Natural killer cell treated with Interleukin-12 subunit alpha and Interleukin-12 subunit beta and Interleukin-15 and Interleukin-18, amount 100 ng/mL, for 72 hours (primary cell): ENCODE measurements at regions not wholly inside any gene's neighbourhood (a gene's known extent, or its start where the extent isn't known, plus 50 kb on each side); places are given as distances from the start of the nearest gene placed in this dataset.

Experiments
- ATAC-seq, 2 donors: fragments of 150-1000 bp; cut with Tn5 transposase in 1 of 2; sonication (Bioruptor Pico), chemical (Tn5 transposase) in 1 of 2; 2 replicates each; pipeline ENCODE4 v1.10.0; 2021
- DNase-seq: peaks from one replicate; pipeline ENCODE4 v3.0.0; 2022; ENCODE audit warnings: low spot score
- H3K27ac Mint-ChIP-seq, 2 donors: 1 replicate in 1 of 2; 2 replicates in 1 of 2; pipeline ENCODE4 v1.8.0; 2022; ENCODE audit warnings: mixed read lengths in 2 of 2, mild to moderate bottlenecking in 1 of 2, moderate library complexity in 1 of 2
- H3K27me3 Mint-ChIP-seq, 2 donors: 1 replicate in 1 of 2; 2 replicates in 1 of 2; pipeline ENCODE4 v1.8.0; 2022; ENCODE audit warnings: mixed read lengths in 2 of 2
- H3K36me3 Mint-ChIP-seq: one replicate; pipeline ENCODE4 v1.8.0; 2022; ENCODE audit warnings: mixed read lengths
- H3K4me1 Mint-ChIP-seq, 2 donors: 1 replicate in 1 of 2; 2 replicates in 1 of 2; pipeline ENCODE4 v1.8.0; 2022; ENCODE audit warnings: low read depth in 2 of 2, mixed read lengths in 2 of 2, mild to moderate bottlenecking in 1 of 2
- H3K4me3 Mint-ChIP-seq: one replicate; pipeline ENCODE4 v1.8.0; 2022; ENCODE audit warnings: mixed read lengths
- H3K9me3 Mint-ChIP-seq: 2 replicates; pipeline ENCODE4 v1.8.0; 2022; ENCODE audit warnings: mixed read lengths

GRCh38 chr2:195317550-195317949, 339.5 kb upstream of the SLC39A10 start:
- Mint-ChIP-seq H3K27ac (no peak overlapping the region), H3K27me3 (no peaks in the 10 kb centered on the region), H3K4me3 (no peak overlapping the region), H3K9me3 (no peaks in the 10 kb centered on the region), H3K36me3 (no peaks in the 10 kb centered on the region), H3K4me1 (peaks cover 3 to 5% of the 10 kb centered on the region in 2 donors)
- no peak for DNase-seq
- ATAC-seq, result no peak

GRCh38 chr2:195316486-195316885, 340.5 kb upstream of the SLC39A10 start:
- no peak for ATAC-seq
- H3K27ac Mint-ChIP-seq, result no peak overlapping the region
- H3K9me3 Mint-ChIP-seq, result no peaks in the 10 kb centered on the region

GRCh38 chr2:195313962-195314361, 343.1 kb upstream of the SLC39A10 start:
- DNase-seq, result no peak
- H3K9me3 Mint-ChIP-seq, result no peaks in the 10 kb centered on the region

More at GRCh38 chr2:195316486-195316885, 340.5 kb upstream of the SLC39A10 start:
- Mint-ChIP-seq H3K27me3 (peaks cover 2 to 4% of the 10 kb centered on the region in 2 donors), H3K4me1 (peaks cover 3 to 5% of the 10 kb centered on the region in 2 donors), H3K4me3 (no peak overlapping the region), H3K36me3 (no peaks in the 10 kb centered on the region)
- DNase-seq, result no peak

GRCh38 chr2:195312662-195313061, 344.4 kb upstream of the SLC39A10 start:
- ATAC-seq, result no peak
- DNase-seq, result no peak
- no peak overlapping the region for H3K27ac Mint-ChIP-seq
- H3K4me1 Mint-ChIP-seq, result no peaks in the 10 kb centered on the region
- no peaks in the 10 kb centered on the region for H3K36me3 Mint-ChIP-seq
- no peak overlapping the region for H3K4me3 Mint-ChIP-seq
- H3K9me3 Mint-ChIP-seq, result no peaks in the 10 kb centered on the region
- H3K27me3 Mint-ChIP-seq, result peaks cover 4 to 7% of the 10 kb centered on the region in 2 donors

More at GRCh38 chr2:195313962-195314361, 343.1 kb upstream of the SLC39A10 start:
- Mint-ChIP-seq H3K4me3 (no peak overlapping the region), H3K4me1 (no peaks in the 10 kb centered on the region), H3K36me3 (no peaks in the 10 kb centered on the region), H3K27me3 (peaks cover 4 to 7% of the 10 kb centered on the region in 2 donors), H3K27ac (no peak overlapping the region)
- no peak for ATAC-seq

- Mint-ChIP-seq H3K4me3 (no peak overlapping the region), H3K4me1 (no peaks in the 10 kb centered on the region), H3K27me3 (peaks cover 7 to 18% of the 10 kb centered on the region in 2 donors), H3K9me3 (no peaks in the 10 kb centered on the region), H3K36me3 (no peaks in the 10 kb centered on the region), H3K27ac (no peak overlapping the region)
- ATAC-seq, result no peak
- no peak for DNase-seq
Measured at GRCh38 chr2:195308163-195308562, 348.9 kb upstream of the SLC39A10 start.

GRCh38 chr2:195307751-195308150, 349.3 kb upstream of the SLC39A10 start:
- H3K4me1 Mint-ChIP-seq, result no peaks in the 10 kb centered on the region

GRCh38 chr2:195304310-195304709, 352.7 kb upstream of the SLC39A10 start:
- Mint-ChIP-seq H3K9me3 (no peaks in the 10 kb centered on the region), H3K27me3 (peaks cover 4 to 14% of the 10 kb centered on the region in 2 donors), H3K36me3 (no peaks in the 10 kb centered on the region), H3K4me1 (no peaks in the 10 kb centered on the region), H3K4me3 (no peak overlapping the region), H3K27ac (no peak overlapping the region)
- DNase-seq (no peak), ATAC-seq (no peak)

More at GRCh38 chr2:195307751-195308150, 349.3 kb upstream of the SLC39A10 start:
- no peak for DNase-seq
- Mint-ChIP-seq H3K4me3 (no peak overlapping the region), H3K27me3 (peaks cover 7 to 18% of the 10 kb centered on the region in 2 donors), H3K36me3 (no peaks in the 10 kb centered on the region), H3K9me3 (no peaks in the 10 kb centered on the region), H3K27ac (no peak overlapping the region)
- ATAC-seq, result no peak

GRCh38 chr2:195300631-195301030, 356.4 kb upstream of the SLC39A10 start:
- Mint-ChIP-seq H3K9me3 (no peaks in the 10 kb centered on the region), H3K4me1 (no peaks in the 10 kb centered on the region), H3K27ac (no peak overlapping the region), H3K36me3 (no peaks in the 10 kb centered on the region), H3K27me3 (peaks cover 0 to 12% of the 10 kb centered on the region in 2 donors), H3K4me3 (no peak overlapping the region)
- DNase-seq (no peak), ATAC-seq (no peak)

GRCh38 chr2:195299600-195299999, 357.4 kb upstream of the SLC39A10 start:
- H3K27ac Mint-ChIP-seq, result no peak overlapping the region
- peaks cover 0 to 12% of the 10 kb centered on the region in 2 donors for H3K27me3 Mint-ChIP-seq
- no peaks in the 10 kb centered on the region for H3K4me1 Mint-ChIP-seq

GRCh38 chr2:195296490-195296889, 360.5 kb upstream of the SLC39A10 start:
- Mint-ChIP-seq H3K27me3 (peaks cover 4 to 25% of the 10 kb centered on the region in 2 donors), H3K9me3 (peaks cover 3% of the 10 kb centered on the region), H3K4me3 (no peak overlapping the region), H3K4me1 (no peaks in the 10 kb centered on the region), H3K27ac (no peak overlapping the region), H3K36me3 (peaks cover 4% of the 10 kb centered on the region)
- ATAC-seq, result no peak
- no peak for DNase-seq

More at GRCh38 chr2:195299600-195299999, 357.4 kb upstream of the SLC39A10 start:
- no peaks in the 10 kb centered on the region for H3K9me3 Mint-ChIP-seq
- DNase-seq (no peak), ATAC-seq (no peak)
- H3K4me3 Mint-ChIP-seq, result no peak overlapping the region
- no peaks in the 10 kb centered on the region for H3K36me3 Mint-ChIP-seq

- Mint-ChIP-seq H3K4me1 (no peaks in the 10 kb centered on the region), H3K27ac (no peak overlapping the region), H3K36me3 (peaks cover 4% of the 10 kb centered on the region), H3K9me3 (peaks cover 3% of the 10 kb centered on the region), H3K4me3 (no peak overlapping the region), H3K27me3 (peaks cover 4 to 22% of the 10 kb centered on the region in 2 donors)
- no peak for ATAC-seq
- DNase-seq, result no peak
Measured at GRCh38 chr2:195289081-195289480, 367.9 kb upstream of the SLC39A10 start.

GRCh38 chr2:195279840-195280427, 377.1 kb upstream of the SLC39A10 start:
- no peaks in the 10 kb centered on the region for H3K4me1 Mint-ChIP-seq
- peaks cover under 1 to 4% of the 10 kb centered on the region in 2 donors for H3K27me3 Mint-ChIP-seq
- ATAC-seq (no peak), DNase-seq (no peak)
- H3K36me3 Mint-ChIP-seq, result no peaks in the 10 kb centered on the region
- H3K4me3 Mint-ChIP-seq, result no peak overlapping the region
- no peaks in the 10 kb centered on the region for H3K9me3 Mint-ChIP-seq
- no peak overlapping the region for H3K27ac Mint-ChIP-seq

- no peak for ATAC-seq
- Mint-ChIP-seq H3K27me3 (peaks cover 9 to 17% of the 10 kb centered on the region in 2 donors), H3K27ac (no peak overlapping the region), H3K9me3 (no peaks in the 10 kb centered on the region), H3K4me1 (no peaks in the 10 kb centered on the region), H3K4me3 (no peak overlapping the region), H3K36me3 (no peaks in the 10 kb centered on the region)
- DNase-seq, result no peak
Measured at GRCh38 chr2:195270466-195271039, 386.5 kb upstream of the SLC39A10 start.

GRCh38 chr2:195269220-195269619, 387.8 kb upstream of the SLC39A10 start:
- Mint-ChIP-seq H3K4me3 (no peak overlapping the region), H3K4me1 (no peaks in the 10 kb centered on the region), H3K9me3 (no peaks in the 10 kb centered on the region), H3K27ac (no peak overlapping the region), H3K27me3 (peaks cover 0 to 10% of the 10 kb centered on the region in 2 donors), H3K36me3 (no peaks in the 10 kb centered on the region)
- DNase-seq (no peak), ATAC-seq (no peak)
